ENCODE measurements at regions not wholly inside any gene's neighbourhood (a gene's known extent, or its start where the extent isn't known, plus 50 kb on each side); places are given as distances from the start of the nearest gene placed in this dataset.

DNA sequence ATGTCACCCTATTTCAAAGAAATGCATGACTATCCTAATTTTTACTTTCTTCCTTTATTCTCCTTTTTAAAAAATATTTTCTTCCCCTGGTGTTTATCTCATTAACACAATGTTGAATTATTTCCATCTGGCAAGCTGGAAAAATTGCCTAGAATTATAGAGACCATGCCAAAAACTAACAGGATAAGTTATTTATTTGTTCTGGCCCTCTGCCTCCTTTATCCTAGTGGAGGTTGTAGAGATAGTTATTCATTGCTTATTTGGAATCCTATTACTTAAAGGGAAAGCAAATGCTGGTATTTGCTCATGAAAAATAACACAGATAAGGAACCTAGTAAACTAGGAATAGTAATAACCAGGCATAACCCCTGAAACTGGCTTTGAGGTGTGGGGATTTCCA, 684.9 kb upstream of the KIF2B start:
- TF ChIP-seq, protein P1, sequence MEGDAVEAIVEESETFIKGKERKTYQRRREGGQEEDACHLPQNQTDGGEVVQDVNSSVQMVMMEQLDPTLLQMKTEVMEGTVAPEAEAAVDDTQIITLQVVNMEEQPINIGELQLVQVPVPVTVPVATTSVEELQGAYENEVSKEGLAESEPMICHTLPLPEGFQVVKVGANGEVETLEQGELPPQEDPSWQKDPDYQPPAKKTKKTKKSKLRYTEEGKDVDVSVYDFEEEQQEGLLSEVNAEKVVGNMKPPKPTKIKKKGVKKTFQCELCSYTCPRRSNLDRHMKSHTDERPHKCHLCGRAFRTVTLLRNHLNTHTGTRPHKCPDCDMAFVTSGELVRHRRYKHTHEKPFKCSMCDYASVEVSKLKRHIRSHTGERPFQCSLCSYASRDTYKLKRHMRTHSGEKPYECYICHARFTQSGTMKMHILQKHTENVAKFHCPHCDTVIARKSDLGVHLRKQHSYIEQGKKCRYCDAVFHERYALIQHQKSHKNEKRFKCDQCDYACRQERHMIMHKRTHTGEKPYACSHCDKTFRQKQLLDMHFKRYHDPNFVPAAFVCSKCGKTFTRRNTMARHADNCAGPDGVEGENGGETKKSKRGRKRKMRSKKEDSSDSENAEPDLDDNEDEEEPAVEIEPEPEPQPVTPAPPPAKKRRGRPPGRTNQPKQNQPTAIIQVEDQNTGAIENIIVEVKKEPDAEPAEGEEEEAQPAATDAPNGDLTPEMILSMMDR (IDR thresholded peaks at IDR 0.05; ENCODE audit: low read depth, low read length) = no peak
- no peak for TF ChIP-seq EZH2phosphoT487 (IDR thresholded peaks at IDR 0.05; ENCODE audit: low read depth)
